GM23248 (cell line): ENCODE measurements at regions not wholly inside any gene's neighbourhood (a gene's known extent, or its start where the extent isn't known, plus 50 kb on each side); places are given as distances from the start of the nearest gene placed in this dataset.

Experiments
- EZH2 ChIP-seq: fragments of 200-600 bp; sonication (generic); IDR thresholded peaks from 2 replicates; pipeline ENCODE4 v1.6.1; 2018; ENCODE audit warnings: antibody characterized with exemption, mild to moderate bottlenecking; ENCODE audit not compliant: insufficient read depth, poor library complexity, severe bottlenecking
- EZH2phosphoT487 ChIP-seq: fragments of 200-600 bp; sonication (generic); IDR thresholded peaks from 2 replicates; pipeline ENCODE4 v1.6.1; 2018; ENCODE audit warnings: antibody characterized with exemption, moderate library complexity, mild to moderate bottlenecking, low read depth; ENCODE audit not compliant: insufficient read depth

DNA sequence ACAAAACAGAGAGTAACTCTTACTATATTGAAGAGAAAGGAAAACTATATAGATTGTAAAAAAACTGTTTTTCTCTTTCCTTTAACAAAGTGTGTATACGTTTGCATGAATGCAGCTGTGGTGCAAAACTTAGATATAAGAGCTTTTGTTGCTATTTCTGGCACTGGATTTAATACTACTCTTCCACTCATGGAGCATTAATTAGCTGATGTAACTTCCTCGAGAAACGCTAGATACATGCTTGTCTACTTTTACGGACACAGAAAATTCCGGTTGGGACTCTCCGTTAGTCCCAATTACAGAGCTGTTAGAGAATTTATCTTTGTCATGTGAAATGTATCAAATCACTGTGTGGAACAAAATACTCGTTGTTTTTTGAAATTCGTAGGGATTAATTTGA, 135.5 kb downstream of the ZNF22 start:
- TF ChIP-seq EZH2 (no peak), EZH2phosphoT487 (no peak)
